GM04504 (cell line): ENCODE measurements at regions not wholly inside any gene's neighbourhood (a gene's known extent, or its start where the extent isn't known, plus 50 kb on each side); places are given as distances from the start of the nearest gene placed in this dataset.
"Not testable (repeated sequence)": the region's sequence is repeated elsewhere in the genome, so short reads cannot be mapped to it uniquely, and the experiment has no call there.

Experiments used
- DNase-seq: peaks from one replicate; pipeline ENCODE4 v3.0.0-alpha.2; 2012; ENCODE audit warnings: low read depth

DNA sequence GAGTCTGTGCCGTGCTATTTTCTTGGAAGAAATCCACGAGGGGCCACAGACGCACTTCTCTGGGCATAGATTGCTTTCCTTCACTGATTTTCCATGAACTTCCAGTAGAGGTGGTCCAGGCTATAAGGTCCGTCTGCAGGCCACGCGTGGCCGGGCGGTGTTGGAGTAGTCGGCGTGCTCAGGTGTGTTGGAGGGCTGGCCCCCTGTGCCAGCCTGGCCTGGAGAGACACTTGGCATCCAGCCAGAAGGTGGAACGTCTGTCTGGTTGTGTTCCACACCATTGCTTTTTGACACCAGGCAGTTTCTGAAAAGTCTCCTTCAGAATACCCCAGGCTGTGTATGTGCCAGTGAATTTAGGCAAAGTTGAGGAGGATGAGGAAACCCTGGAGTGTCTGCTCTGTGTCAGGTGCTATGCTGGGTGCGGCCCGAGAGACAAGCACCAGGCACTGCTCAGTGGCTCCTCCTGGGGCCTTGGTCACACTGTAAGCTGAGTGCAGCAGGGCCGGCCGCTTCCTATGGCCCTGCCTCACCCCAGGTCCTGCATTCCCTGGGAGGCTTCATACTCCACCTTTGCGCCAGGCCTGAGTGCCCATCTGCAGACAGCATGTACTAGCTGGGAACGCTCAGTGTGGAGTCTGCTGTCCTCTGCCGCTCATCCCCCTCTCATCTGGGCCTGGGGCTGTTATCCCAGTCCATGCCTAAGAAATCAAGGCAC is 52.1 kb upstream of the TAMM41 start:
- no peak for DNase-seq

DNA sequence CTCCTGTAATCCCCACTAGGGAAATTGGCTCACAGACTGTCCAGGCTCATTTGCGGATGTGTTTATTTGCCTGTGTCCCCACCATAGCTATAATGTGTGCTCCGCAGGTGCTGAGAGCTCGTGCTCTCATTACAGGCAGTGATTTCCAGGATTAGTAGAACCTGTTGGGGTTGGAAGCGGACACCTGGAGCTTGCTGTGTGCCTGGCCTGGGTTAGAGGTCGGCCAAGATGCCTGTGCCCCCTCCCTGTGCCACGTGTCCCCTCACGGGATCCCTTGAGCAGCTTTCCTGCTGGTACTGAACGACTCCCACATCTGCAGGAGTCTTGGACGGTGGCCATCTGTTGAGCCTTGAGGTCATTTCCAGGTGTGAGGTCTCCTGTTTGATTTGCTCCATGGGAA is 52.7 kb upstream of the TAMM41 start:
- DNase-seq, result not testable (repeated sequence)

DNA sequence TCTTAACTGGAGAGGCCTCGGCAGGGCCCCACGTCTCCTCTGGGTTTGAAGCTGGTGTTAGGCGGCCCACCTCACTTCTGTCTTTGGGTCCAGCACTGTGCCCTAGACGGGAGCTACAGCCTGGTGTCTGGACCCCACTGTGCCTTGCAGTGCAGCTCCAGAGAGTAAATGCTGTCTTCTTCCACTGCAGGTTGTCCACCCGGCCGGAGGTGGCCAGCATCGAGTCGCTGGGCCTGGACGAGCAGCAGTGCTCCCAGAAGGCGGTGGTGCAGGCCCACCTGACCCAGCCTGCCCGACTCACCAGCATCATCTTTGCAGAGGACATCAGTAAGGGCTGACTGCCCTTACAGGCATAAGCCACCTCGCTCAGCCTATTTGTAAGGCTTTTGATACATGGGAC is 53.1 kb upstream of the TAMM41 start:
- no peak for DNase-seq

DNA sequence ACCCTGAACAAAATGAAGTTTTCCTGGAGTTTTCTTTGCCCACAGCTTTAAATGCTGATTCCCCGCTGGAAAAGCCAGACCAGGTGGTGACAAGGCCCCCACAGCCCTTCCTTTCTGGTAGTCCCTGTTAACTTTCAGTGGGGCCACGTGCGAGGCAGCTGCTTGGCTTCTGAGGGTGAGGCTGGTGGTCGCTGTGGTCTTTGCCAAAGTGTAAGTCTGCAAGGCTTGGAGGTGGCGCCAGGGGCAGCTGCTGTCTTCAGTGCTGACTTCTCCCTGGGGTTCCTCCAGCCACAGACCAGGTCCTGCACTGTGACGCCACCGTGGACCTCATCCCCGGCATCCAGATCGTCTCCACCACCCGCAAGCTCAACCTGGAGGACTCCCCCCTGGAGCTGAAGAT is 54.1 kb upstream of the TAMM41 start:
- no peak for DNase-seq

DNA sequence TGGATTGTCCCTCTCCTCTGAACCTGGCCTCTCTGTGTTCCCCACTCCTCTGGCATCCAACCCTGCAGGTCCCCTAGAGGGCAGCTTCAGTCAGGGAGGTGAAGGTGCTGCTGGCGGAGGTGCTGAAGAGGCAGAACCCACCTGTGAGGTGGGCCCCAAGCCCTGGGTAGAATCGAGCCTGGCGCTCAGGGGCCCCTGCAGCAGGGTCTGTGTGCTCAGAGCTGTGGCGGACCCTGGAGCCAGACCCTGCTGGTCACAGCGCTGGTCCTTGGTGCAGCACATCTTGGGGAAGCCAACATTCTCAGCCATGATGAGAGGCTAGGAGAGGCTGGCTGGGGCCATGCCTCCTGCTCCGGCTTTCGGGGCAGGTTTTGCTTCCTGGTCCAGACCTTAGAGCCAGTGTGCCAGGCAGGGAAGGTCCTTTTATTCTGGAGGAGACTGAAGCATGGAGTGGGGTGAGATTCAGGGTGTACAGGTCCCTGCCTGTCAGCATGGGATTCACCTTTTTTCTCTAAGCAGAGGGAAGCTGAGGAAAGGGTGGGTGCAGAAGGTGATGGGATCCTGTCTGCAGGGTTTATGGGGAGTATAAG is 54.7 kb upstream of the TAMM41 start:
- no peak for DNase-seq

DNA sequence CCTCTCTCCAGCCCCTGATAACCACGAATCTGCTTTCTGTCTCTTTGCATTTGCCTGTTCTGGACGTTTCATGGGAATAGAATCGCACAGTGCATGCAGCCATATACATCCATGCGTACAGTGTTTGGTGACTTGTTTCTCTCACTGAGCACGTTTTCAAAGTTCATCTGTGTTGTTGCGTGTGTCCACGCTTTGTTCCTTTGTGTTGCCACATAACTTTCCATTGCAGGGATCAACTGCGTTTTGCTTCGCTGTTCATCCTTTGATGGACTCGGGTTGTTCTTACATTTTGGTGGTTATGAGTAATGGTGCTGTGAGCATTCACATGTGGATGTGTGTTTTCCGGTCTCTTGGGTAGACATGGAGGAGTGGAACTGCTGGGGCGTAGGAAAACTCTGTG is 56.4 kb upstream of the TAMM41 start:
- no peak for DNase-seq

DNA sequence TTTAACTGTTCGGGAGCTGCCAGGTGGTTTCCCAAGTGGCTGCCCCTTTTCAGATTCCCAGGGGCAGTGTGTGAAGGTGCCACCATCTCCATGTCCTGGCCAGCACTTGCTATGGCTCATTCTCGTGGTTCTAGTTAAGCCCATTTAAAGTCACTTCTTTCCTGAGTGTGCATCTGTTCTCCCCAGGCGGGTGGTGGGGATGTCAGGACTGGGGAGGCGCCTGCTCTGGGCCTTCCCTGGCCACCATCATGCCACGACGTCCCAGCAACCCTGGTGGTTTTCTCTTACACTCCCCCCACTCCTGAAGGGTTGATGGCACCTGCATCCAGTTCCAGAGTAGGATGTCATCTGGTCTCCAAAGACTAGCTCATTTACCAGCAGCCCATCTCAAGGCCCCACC is 56.8 kb upstream of the TAMM41 start:
- DNase-seq, result no peak

DNA sequence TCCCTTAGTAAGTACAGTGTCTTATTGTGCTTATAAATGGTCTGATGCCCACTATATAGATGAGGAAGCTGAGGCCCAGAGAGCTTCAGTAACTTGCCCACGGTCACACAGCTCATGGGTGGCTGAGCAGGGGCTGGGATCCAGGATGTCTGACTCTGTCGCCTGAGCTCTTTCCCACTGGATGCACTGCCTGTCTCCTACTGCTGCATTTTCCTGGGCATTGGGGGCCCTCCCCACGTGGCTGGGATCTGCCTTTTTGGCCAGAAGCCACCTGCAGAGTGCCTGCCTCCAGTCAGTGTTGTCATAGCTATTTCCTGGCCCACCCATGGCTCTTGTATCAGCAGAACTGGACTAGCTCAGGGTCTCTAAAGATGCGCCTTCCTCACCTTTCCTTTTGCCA is 57.5 kb upstream of the TAMM41 start:
- no peak for DNase-seq

DNA sequence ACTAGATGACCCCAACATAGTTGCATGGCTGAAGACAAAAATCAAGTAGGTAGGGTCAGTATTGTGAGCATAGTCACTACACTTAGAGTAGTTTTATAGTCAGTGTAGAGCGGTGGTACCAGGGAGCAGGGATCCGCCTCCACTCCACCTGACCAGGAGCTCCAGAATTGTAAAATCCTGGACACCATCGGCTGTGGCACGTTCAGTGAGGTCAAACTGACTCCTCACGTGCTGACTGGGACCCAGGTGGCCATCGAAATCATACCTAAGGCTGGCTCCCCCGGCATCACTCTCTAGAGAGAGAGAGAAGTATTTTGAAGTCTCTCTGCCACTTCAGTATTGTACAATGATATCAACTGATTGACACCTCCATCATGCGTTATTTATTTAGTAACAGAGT is 59.7 kb upstream of the TAMM41 start:
- DNase-seq, result no peak

DNA sequence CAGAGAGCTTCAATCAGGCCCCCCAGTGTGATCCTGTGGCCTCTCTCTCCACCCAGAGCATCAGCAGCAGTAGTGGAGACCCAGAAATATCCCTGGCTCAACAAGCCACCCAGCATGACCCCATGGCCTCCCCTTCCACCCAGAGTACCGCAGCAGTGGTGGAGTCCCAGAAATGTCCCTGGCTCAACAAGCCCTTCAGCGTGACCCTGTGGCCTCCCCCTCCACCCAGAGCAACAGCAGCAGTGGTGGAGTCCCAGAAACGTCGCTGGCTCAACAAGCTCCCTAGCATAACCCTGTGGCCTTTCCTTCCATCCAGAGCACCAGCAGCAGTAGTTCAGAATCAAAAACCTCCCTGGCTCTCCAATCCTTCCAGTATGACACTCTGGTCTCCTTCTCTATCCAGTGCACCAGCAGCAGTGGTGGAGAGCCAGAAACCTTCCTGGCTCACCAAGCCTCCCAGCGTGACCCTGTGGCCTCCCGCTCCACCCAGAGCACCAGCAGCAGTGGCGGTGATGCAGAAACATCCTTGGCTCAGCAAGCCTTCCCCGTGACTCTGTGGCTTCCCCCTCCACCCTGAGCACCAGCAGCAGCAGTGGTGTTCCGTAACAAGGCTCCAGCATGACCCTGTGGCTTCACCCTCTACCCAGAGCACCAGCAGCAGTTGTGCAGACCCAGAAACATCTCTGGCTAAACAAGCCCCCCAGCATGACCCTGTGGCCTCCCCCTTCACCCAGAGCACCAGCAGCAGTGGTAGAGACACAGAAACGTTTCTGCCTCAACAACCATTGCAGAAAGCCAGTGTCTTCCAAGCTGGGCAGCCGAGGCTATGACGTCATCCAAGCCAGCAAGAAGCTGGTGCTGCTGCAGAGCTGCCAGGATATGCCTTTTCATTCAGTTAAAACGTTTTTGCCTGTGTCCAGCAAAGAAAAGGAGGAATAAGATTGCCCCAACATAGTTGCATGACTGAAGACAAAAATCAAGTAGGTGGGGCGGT is 61.3 kb upstream of the TAMM41 start:
- no peak for DNase-seq

DNA sequence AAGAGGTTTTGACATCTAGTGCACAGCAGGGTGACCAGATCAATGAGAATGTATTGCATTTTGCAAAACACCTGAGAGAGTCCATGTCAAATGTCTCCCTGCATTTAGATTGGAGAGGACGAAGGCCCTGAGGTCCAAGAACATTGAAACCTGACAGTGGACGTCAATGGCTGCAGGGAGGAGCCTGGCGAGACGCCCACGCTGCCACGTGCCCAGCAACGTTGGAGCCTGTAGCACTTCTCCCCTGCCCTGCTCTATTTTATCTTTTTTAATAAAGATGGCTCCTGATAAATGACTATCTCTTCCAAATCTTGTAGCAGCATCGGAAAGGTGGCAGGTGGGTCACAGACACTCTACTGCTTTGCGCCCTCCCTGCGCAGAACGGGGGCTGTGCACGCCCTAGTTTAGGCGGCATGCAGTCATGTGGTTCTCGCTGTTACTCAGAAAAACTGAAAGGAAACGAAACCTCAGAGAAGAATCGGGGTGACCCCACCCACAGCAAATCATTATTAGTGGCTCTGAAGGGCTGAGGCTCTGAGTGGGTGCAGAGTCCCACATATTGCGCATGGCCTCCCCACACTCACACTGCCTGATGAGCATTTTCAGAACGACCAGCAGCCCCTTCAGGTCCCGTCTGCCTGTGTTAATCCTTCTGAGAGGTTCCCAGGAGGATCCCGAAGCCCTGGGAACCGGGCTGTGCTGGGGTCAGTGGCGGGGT is 62.5 kb upstream of the TAMM41 start:
- DNase-seq, result no peak

DNA sequence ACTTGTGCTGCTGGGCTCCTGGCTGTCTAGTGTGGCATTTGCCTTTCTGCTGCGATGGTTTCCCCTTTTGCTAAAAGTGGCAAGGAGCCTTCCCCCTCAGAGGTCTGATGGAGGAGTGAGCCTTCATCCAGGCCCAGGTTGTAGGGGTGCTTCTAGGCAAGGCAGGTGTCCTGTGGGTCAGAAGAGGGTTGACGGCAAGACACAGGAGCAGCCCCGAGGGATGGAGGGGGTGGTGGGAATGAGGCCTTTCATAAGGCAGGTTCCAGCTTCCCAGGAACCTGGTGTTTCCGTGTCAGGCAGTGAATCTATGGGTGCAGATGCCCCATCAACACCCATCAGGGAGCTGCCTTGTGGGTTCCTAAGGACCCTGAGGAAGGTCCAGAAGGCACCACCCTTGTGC is 63.0 kb upstream of the TAMM41 start:
- DNase-seq, result no peak

DNA sequence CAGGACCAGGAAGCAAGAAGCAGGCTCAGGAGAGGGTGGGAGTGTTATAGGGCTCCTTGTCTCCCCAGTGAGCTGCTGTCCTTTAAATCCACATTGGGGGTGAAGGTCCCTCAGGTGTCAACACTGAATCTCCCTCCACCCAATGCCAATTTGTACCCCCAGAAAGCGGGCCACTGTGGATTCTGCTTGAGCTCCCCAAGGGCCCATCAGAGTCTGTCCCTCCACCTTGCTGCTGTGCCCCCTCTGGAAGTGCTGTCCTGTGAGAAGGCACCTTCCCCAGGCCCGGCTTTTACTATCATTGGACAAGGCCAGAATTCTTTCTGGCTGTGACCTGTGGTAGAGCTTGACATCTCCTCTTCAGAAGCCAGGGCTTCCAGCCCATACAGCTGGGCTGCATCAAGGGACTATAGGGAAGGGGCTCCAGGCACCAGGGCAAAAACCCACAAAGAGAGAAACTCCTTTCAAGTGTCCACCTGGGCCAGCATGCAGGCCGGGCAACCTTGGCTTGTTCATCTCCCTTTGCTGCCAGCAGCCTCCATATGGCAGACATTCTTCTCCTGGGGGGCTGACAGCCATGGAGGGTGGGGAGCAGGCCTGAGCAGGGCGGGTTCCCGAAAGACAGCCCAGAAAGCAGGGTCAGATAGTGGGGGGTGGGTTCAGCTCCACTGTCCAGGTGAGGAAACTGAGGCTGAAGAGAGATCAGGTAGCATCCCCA is 63.7 kb upstream of the TAMM41 start:
- not testable (repeated sequence) for DNase-seq

DNA sequence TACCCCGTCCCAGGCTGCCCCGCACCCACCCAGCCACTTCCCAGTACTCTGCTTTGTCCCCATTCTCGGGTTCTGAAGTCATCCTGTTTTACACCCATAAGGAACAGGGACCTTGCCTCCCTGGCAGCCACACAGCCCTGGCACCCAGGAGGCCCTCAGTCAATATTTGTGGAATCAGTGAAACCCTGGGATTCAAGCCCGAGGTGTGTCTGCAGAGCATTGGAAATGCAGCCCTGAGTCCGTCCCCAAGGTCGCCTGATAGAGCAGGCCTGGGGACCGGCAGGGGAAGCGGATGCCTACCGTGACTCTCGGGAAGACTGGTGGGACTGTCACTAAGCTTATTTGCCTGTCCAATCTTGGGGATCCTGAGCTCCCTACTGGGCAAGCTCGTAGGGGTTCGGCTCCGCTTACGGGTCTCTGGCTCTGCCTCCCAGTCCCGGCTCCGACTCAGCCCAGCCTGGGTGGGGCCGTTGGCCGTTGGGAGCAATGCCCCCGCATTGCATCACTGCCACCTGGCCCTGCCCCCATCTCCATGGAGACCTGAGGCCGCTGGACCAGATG is 64.4 kb upstream of the TAMM41 start:
- peak; percentile 7 for DNase-seq

DNA sequence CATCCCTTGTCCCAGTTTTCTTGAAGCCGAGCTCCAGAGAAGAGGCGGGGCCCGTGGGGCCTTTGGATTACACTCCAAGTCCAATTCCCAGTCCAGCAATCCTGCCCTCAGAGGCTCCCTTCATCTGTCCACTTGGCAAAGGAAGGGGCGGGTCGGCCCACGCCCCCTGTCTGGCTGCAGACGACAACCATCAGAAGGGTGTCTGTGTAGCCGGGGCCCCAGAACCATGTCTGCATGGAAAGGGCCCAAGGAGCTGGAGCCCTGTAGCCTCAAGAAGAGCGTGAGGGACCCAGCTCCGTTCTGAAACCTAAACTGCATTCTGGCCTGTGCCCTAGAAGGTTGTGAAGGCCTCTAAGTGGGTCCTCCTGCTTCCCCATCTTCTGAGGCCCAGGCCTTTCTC is 65.2 kb upstream of the TAMM41 start:
- not testable (repeated sequence) for DNase-seq

DNA sequence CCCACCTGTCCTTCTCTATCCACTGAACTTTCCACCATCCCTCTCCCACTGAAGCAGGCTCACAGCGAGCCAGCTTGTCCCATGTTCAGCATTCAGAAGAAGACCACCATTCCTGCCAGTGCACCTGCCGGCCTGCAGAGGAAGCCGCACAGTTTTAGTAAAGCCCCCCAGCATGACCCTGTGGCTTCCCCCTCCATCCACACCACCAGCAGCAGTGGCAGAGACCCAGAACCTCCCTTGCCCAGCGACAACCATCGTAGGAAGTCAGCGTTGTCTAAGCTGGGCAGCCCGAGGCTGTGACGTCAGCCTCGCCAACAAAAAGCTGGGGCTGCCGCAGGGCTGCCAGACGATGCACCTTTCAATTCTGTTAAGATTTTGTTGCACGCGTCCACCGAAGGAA is 66.6 kb upstream of the TAMM41 start:
- DNase-seq, result no peak

DNA sequence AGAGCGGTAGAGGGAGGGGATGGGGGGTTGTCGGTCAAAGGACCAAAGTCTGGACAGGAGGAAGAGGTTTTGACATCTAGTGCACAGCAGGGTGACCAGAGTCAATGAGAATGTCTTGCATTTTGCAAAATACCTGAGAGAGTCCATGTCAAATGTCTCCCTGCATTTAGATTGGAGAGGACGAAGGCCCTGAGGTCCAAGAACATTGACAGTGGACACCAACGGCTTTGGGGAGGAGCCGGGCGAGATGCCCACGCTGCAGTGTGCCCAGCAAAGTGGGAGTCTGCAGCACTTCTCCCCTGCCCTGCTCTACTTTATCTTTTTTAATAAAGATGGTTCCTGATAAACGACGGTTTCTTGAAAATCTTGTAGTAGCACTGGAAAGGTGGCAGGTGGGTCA is 67.4 kb upstream of the TAMM41 start:
- no peak for DNase-seq

DNA sequence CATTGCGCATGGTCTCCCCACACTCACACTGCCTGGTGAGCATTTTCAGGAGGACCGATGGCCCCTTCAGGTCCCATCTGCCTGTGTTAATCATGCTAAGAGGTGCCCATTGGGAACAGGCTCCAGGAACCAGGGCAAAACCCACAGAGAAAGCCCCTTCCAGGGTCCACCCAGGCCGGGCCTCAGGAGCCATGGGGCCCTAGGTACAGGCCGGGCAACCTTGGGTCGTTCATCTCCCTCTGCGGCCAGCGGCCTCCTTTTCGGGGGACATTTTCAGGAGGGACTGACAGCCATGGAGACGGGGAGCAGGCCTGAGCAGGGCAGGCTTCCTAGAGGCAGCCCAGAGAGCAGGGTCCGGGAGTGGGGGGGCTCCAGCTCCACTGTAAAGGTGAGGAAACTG is 68.0 kb upstream of the TAMM41 start:
- no peak for DNase-seq

DNA sequence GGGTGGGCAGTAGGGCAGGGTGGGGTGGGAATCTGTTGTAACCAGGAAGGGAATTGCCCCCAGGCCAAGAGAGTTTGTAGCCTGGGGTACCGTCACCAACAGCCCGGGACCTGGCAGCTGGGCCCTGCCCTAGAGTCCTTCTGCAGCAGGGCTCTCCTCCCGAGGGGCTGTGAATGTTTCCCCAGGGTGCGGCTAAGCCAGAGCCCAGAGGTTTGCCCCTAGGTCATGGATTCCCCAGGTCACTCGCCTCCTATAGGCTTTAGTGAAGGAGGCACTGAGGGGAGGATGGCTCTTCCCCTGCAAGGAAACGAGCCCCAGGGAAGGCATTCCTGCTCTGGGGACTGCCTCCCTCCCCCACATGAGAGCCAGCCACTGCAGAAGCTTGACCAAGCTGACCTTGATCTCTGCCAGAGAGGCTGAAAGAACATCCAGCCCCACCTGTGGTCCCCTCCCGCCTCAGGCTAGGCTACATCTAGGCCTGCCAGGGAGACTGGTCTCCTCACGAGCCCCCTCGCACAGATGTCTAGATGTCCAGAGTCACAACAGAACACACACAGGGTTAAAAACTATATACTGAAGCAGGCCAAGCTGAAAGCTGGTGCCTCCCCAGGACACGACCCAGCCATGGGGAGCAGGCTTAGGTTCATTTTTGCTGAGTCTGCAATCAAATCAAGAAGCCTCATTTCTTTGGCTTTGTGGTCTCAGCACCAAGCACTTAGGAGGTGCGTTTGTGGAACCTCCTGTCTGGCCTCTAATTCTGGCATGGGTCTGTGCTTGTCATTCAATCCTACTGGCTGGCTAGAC is 69.1 kb upstream of the TAMM41 start:
- DNase-seq, result no peak

DNA sequence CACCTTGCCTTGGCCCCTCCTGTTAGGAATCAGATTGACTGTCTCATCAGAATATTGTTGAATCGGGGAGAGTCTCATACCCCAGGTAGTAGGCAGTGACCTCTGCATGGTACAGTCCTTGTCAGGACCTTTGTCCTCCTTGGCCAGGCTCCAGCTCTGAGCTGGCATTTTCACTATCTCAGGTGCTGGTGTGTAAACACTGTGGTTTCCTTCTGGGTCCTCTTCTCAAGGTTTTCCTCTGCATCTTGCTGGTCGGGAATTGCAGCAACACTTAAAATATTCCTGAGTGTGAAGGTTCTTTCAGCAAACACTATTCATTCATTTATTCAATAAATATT is 69.7 kb upstream of the TAMM41 start:
- DNase-seq, result not testable (repeated sequence)

DNA sequence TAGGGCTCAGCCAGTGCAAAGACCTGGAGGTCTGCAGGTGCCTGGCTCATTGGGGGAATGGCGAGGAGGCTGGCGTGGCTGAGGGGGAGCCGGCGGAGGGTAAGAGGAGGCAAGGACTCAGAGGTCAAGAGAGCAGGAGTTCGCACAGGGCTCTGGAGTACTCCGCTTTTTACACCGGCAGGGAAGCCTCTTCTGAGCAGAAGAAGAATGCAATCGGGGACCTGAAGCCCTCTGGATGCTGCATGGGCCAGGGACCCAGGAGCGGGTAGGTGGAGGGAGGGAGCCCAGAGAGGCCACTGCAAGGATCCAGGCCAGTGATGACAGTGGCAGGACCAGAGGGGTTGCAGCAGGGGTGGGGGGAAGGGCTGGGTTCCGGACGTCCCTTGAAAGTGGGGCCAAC is 70.4 kb upstream of the TAMM41 start:
- no peak for DNase-seq
